ENCODE measurements at regions not wholly inside any gene's neighbourhood (a gene's known extent, or its start where the extent isn't known, plus 50 kb on each side); places are given as distances from the start of the nearest gene placed in this dataset.

- intact Hi-C loops (cut with DNase I), result no loop called here
- no peak for DNase-seq
These were observed 64.8 kb upstream of the SLCO4A1 start for GRCh38 chr20:62577490-62577836.

GRCh38 chr20:62578294-62578897 lies 63.9 kb upstream of the SLCO4A1 start:
- intact Hi-C loops (cut with DNase I), result no loop called here
- no peak for DNase-seq

DNA sequence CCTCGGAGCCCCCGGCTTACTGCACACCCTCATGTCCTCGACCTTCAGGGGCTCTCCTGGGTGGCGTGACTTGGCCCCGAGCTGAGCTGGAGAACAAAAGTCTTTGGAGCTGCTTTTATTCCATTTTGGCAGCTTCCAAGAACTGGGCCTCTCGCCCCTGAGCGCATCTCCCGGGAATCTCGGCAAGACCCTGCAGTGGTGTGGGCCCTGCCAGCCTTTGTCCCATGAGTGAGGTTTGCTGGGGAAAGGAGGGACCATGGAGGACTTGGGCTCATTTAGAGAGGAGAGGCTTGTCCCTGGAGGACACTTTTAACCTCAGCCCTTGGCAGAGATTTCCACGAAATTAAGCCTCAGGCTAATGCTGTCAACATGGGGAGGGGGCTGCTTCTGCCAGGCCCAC lies 62.3 kb upstream of the SLCO4A1 start:
- intact Hi-C loops (cut with DNase I), result no loop called here

GRCh38 chr20:62580733-62581132 lies 61.6 kb upstream of the SLCO4A1 start:
- no peak for DNase-seq
- intact Hi-C loops (cut with DNase I), result no loop called here

More for the DNA sequence above, 62.3 kb upstream of the SLCO4A1 start:
- no peak for DNase-seq

DNA sequence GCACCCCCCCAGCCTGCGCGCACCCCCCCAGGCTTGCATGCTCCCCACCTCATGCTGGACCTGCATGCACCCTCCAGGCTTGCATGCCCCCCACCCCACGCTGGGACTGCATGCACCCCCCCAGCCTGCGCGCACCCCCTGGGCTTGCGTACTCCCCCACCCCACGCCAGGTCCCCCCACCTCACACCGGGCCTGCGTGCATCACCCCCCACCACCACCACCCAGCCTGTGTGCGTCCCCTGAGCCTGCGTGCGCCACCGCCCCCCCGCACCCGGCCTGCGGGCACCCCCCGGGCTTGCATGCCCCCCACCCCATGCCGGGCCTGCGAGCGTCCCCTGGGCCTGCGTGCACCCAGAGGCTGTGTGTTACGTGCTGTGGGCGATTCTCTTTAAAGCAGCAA lies 61.0 kb upstream of the SLCO4A1 start:
- no peak for DNase-seq
- intact Hi-C loops (cut with DNase I), result no loop called here

DNA sequence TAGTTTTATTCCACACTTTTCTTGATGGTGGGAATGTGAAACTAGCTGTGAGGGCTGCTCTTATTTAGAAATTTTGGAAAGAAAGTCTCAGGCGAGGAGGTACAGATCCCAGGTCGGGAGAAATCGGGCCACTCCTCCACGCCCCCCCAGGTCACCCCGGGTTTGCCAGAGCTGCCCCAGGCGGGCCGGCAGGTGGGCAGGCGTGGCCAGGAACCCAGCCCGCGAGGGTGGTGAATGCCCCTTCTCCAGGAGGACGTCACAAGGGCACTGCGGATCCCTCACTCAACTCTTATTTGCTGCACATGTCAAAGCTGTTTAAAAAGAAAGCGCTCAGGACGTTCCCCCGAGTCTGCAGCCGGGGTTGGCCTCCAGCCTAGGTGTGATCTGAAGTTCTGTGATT lies 60.5 kb upstream of the SLCO4A1 start:
- intact Hi-C loops (cut with DNase I), result no loop called here
- no peak for DNase-seq

- intact Hi-C loops (cut with DNase I), result no loop called here
- peak; percentile 21 to 95 (median 62) for DNase-seq
These were observed 58.8 kb upstream of the SLCO4A1 start for GRCh38 chr20:62583424-62583920.

DNA sequence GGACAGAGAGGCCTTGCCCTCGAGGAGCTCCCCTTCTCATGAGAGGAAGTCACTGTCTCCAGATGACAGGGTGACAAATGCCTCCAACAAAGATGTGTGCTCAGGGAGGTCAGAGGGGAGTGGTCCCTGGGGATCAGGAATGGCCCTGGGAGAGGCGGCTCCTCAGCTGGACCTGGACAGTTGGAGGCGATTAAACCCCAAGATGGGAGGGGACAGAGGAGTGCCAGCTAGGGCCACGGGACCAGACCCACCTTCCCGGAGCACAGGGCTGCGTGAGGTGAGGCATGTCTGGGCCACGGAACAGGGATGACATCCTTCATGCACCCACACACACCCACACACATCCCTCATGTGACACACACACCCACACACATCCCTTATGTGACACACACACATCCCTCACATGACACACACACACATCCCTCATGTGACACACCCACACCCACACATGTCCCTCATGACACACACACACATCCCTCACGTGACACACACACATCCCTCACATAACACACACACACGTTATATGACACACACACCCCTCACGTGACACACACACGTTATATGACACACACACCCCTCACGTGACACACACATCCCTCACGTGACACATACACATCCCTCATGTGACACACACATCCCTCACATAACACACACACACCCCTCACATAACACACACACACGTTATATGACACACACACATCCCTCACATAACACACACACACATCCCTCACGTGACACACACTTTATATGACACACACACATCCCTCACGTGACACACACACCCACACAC lies 57.4 kb upstream of the SLCO4A1 start:
- DNase-seq, result no peak

GRCh38 chr20:62585461-62585970 lies 56.8 kb upstream of the SLCO4A1 start:
- no peak for DNase-seq
- intact Hi-C loops (cut with DNase I), result no loop called here

More for the DNA sequence above, 57.4 kb upstream of the SLCO4A1 start:
- intact Hi-C loops (cut with DNase I), result no loop called here

DNA sequence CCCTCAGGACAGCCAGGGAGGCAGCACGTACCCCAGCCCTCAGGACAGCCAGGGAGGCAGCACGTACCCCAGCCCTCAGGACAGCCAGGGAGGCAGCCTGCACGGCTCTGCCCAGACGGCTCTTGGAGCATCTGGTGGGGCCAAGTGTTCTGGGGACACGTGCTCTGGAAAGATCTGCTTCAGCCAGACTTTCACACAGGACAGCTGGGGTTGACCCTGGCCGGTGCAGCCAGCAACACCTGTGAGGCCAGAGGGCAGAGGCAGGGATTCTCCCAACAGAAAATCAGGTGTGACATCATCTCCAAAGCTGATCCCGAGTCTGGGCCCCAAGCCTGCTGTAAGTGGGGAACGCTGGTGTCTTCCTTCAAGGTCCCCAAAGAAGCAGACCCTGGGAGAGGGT lies 55.5 kb upstream of the SLCO4A1 start:
- intact Hi-C loops (cut with DNase I), result no loop called here
- DNase-seq, result no peak

GRCh38 chr20:62587757-62588402 lies 54.4 kb upstream of the SLCO4A1 start:
- intact Hi-C loops (cut with DNase I), result no loop called here
- no peak for DNase-seq

DNA sequence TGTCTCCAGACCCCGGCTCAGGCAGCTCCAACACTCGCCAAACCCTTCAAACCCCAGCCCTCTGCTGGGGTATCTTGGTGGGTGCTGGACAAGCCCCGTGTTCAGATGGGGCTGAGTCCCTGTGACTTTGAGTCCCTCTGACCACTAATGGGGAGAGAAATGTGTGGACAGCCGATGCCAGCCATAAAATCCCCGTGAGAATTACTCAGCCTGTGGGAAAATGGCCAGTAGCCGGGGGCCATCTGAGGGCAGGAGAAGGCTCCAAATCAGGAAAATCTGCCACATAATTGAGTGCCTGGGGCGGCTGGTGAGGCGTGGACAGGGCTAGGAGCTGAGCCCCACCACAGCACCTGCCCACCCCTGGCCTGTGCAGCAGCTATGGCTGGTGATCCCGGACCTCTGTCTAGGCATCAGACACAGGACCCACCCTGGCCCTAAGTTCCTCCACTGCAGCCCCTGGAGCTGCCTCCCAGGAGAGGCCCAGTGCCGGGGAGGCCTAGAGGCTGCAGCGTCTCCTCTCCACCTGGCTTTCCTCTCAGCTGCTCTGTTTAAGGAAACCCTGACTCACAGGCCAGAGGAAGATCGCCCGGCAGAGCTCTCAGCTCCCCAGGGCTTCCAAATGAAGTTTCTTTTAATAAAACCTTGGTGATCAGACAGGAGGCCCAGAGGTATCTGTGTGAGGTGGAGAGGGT lies 53.7 kb upstream of the SLCO4A1 start:
- peak in 1 of 10 donors; percentile 68 for DNase-seq
- intact Hi-C loops (cut with DNase I), result no loop called here

DNA sequence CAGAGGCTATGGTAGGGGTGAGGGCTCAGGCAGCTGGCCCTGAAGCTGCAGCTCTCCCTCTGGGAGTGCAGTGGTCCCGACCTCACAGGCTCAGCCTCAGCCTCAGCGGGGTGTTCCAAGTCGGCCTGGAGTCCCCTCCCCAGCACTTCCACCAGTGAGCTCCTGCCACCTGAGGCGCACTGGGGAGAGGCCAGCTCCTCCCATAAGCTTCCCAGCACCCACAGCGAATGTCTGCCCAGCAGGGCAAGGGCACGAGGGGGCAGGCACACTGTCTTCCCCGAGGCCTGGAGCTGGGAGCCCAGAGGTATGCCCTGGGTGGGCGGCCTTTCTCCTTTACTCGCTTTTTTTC lies 53.2 kb upstream of the SLCO4A1 start:
- intact Hi-C loops (cut with DNase I), result no loop called here
- peak in 2 of 10 donors; percentile 50 to 70 for DNase-seq

- DNase-seq, result peak in 2 of 10 donors; percentile 45 to 53
- intact Hi-C loops (cut with DNase I), result no loop called here
These were observed 52.6 kb upstream of the SLCO4A1 start for GRCh38 chr20:62589720-62590119.

DNA sequence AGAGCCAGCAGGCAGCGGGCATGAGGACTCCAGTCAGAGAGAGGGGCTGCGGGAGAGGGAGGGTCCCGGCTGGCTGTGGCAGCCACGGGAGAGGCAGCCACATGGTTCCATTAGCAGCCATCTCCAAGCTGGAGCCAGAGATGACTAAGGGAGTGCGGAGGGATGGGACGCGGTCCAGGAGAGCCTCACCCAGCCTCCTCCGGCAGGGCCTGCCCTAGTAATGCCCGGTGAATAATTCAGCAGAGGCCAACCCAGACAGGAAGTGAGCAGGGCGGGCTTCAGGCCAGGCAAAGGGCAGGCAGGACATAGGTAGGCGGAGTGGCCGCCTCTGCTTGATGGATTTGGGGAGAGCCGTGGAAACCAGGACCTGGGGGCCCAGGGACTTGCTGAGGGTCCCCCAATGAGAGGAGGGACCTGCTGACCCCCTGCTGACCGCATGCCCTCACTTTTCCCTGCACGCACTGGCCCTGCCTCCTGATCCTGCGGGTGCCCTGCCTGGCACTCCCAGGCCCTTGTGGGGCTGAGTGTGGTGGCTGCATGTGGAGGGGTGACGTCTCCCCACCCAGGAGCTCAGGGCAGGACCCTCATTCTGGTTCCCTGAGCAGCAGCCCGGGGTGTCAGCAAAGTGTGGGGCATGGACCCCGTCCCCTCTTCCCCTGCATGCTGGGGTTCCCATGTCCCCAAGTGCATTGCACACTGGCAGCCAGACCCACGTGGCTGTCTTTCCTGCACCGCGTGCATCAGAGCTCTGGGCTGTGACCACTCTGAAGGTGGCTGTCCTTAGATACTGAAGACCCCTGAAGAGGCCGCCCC lies 51.8 kb upstream of the SLCO4A1 start:
- peak in 3 of 10 donors; percentile 34 to 78 (median 69) for DNase-seq
- intact Hi-C loops (cut with DNase I), result no loop called here

- intact Hi-C loops (cut with DNase I), result no loop called here
- DNase-seq, result no peak
These were observed 51.2 kb upstream of the SLCO4A1 start for GRCh38 chr20:62591122-62591468.

GRCh38 chr20:62591591-62591990 lies 50.7 kb upstream of the SLCO4A1 start:
- intact Hi-C loops (cut with DNase I), result no loop called here
- peak in 2 of 10 donors; percentile 22 to 49 for DNase-seq
